ENCODE measurements at regions not wholly inside any gene's neighbourhood (a gene's known extent, or its start where the extent isn't known, plus 50 kb on each side); places are given as distances from the start of the nearest gene placed in this dataset.
A peak's percentile ranks its signal among the peaks of the same experiment; 100 is the strongest.

DNA sequence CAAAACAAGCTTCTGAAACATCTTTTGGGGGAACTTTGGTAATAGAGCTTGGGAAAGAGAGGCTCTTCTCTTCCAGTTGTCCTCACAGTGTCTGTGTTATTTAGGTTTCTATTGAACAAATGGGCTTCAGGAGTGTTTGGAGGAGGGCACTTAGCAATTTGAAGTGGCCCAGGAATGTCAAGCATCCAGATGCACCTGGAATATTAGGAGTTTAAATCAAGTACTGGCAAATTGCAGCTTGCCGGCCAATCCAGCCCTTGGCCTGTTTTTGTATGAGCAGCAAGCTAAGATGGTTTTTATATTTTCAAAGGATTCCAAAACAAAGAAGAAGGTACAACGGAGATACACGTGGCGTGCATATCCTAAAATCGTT lies 94.7 kb downstream of the CCDC185 start:
- DNase-seq, result peak; percentile 9

DNA sequence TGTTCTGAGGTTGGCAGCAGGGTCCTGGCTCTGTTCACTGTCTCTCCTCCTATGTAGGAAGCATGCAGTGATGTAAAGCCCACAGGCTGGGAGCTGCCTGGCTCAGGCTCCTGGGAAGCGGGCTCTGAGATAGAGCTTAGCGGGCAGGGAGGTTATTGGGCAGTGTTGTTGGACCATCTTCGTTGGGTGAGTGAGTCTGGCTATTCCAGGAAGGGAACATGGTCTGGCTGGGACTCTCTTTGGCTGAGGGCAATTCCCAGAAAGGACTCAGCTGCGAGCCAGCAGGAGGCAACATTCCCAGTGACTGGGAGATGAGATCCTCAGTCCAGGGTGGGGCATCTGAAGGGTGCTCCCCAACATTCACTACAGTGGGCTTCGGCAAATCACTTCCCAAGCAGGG lies 96.2 kb downstream of the CCDC185 start:
- DNase-seq, result no peak

DNA sequence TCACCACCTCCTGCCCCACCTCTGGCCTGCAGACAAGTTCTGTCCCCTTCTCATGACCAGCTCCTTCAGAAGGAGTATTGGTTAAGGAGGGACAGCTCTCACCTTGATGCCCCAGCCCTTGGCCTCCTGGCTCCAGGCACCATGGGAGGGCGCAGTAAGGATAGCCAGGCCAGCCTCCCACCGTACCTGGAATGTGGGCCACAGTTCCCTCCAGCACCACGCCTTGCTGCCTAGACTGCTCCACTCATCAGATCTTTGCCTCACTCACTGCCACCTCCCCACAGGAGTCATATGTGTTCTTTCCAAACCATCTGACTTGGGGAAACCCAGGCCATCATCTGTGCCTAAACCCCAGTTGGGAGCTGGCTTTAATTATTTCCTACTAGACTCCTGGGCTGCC lies 97.0 kb downstream of the CCDC185 start:
- DNase-seq, result no peak
